Colonic mucosa (tissue), 4 donors: ENCODE measurements at regions not wholly inside any gene's neighbourhood (a gene's known extent, or its start where the extent isn't known, plus 50 kb on each side); places are given as distances from the start of the nearest gene placed in this dataset.

Source experiments
- DNase-seq: peaks from one replicate; pipeline ENCODE4 v3.0.0-alpha.2; 2020
- H3K27ac ChIP-seq: fragments of 200-600 bp; one replicate; pipeline ENCODE4 v1.8.0; 2021
- H3K27me3 ChIP-seq: fragments of 200-600 bp; one replicate; pipeline ENCODE4 v1.8.0; 2021
- H3K36me3 ChIP-seq: fragments of 200-600 bp; one replicate; pipeline ENCODE4 v1.8.0; 2021
- H3K4me1 ChIP-seq: fragments of 200-600 bp; one replicate; pipeline ENCODE4 v1.8.0; 2021; ENCODE audit warnings: mild to moderate bottlenecking
- H3K4me3 ChIP-seq: fragments of 200-600 bp; one replicate; pipeline ENCODE4 v1.8.0; 2021
- H3K9ac ChIP-seq, 2 donors: one replicate each; pipeline ENCODE4 v1.7.0; 2013; ENCODE audit warnings: control low read depth in 2 of 2, low read depth in 2 of 2, low read length in 2 of 2
- H3K9me3 ChIP-seq: fragments of 200-600 bp; one replicate; pipeline ENCODE4 v1.8.0; 2021
- CTCF ChIP-seq: fragments of 200-600 bp; IDR thresholded peaks from one replicate; pipeline ENCODE4 v1.8.0; 2022; ENCODE audit warnings: antibody characterized with exemption, mild to moderate bottlenecking
- intact Hi-C: fragments of 100-400 bp; cut with DNase I; formaldehyde crosslinking; loops from one replicate; pipeline ENCODE4 v1.14.1; 2022
- donor health status: healthy.
- donor health status: DM: no; HTN: no; CAD: no.
- donor health status: DM: no; HTN: no; CAD: no.

DNA sequence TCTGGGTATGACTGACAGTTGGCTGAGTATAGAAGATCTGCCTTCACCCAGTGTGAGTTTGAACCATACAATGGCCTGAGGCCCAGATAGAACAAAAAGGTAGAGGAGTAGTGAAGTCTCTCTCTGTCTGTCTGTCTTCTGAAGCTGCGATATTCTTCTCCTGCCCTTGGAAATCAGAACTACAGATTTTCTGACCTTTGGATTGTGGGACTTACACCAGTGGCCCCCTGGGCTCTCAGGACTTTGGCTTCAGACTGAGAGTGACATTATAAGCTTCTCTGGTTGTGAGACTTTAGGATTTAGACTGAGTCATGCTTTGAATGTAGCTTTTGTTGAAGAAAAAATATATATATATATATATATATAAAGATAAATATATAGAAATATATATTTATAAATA is 1235.0 kb upstream of the ADGRL4 start:
- Histone ChIP-seq H3K9me3 (no peaks in the 10 kb centered on the region), H3K4me3 (no peak overlapping the region), H3K36me3 (no peaks in the 10 kb centered on the region), H3K27me3 (no peaks in the 10 kb centered on the region), H3K27ac (no peak overlapping the region), H3K4me1 (no peaks in the 10 kb centered on the region), H3K9ac (no peak overlapping the region)
- DNase-seq = no peak
- TF ChIP-seq CTCF = no peak
- intact Hi-C loops = no loop called here

- Histone ChIP-seq H3K4me1 (no peaks in the 10 kb centered on the region), H3K4me3 (no peak overlapping the region), H3K27me3 (no peaks in the 10 kb centered on the region), H3K9ac (no peak overlapping the region), H3K36me3 (no peaks in the 10 kb centered on the region), H3K27ac (no peak overlapping the region), H3K9me3 (no peaks in the 10 kb centered on the region)
- DNase-seq = no peak
- intact Hi-C loops = no loop called here
- no peak for TF ChIP-seq CTCF
Observed at GRCh38 chr1:80225510-80225909, 1219.0 kb upstream of the ADGRL4 start.

GRCh38 chr1:80221319-80221718 is 1214.8 kb upstream of the ADGRL4 start:
- H3K9me3 ChIP-seq = no peaks in the 10 kb centered on the region
- no peak overlapping the region for H3K4me3 ChIP-seq
- no peaks in the 10 kb centered on the region for H3K36me3 ChIP-seq
- H3K27me3 ChIP-seq = no peaks in the 10 kb centered on the region
- no peaks in the 10 kb centered on the region for H3K4me1 ChIP-seq
- no peak overlapping the region for H3K27ac ChIP-seq
- no peak overlapping the region for H3K9ac ChIP-seq
- intact Hi-C loops = no loop called here
- DNase-seq = no peak
- no peak for TF ChIP-seq CTCF

GRCh38 chr1:80218112-80218511 is 1211.6 kb upstream of the ADGRL4 start:
- Histone ChIP-seq H3K27me3 (no peaks in the 10 kb centered on the region), H3K4me1 (no peaks in the 10 kb centered on the region), H3K27ac (no peak overlapping the region), H3K9ac (no peak overlapping the region), H3K36me3 (no peaks in the 10 kb centered on the region), H3K9me3 (no peaks in the 10 kb centered on the region), H3K4me3 (no peak overlapping the region)
- peak; percentile 36 for TF ChIP-seq CTCF
- intact Hi-C loops = no loop called here
- DNase-seq = no peak

- no peaks in the 10 kb centered on the region for H3K27me3 ChIP-seq
- no peak for DNase-seq
- no peak overlapping the region for H3K9ac ChIP-seq
- H3K36me3 ChIP-seq = no peaks in the 10 kb centered on the region
- no peak overlapping the region for H3K27ac ChIP-seq
- intact Hi-C loops = no loop called here
- H3K4me1 ChIP-seq = no peaks in the 10 kb centered on the region
- H3K9me3 ChIP-seq = no peaks in the 10 kb centered on the region
- TF ChIP-seq CTCF = peak; percentile 17
- H3K4me3 ChIP-seq = no peak overlapping the region
Observed at GRCh38 chr1:80217377-80217986, 1211.0 kb upstream of the ADGRL4 start.
